ENCODE measurements at regions not wholly inside any gene's neighbourhood (a gene's known extent, or its start where the extent isn't known, plus 50 kb on each side); places are given as distances from the start of the nearest gene placed in this dataset.

DNA sequence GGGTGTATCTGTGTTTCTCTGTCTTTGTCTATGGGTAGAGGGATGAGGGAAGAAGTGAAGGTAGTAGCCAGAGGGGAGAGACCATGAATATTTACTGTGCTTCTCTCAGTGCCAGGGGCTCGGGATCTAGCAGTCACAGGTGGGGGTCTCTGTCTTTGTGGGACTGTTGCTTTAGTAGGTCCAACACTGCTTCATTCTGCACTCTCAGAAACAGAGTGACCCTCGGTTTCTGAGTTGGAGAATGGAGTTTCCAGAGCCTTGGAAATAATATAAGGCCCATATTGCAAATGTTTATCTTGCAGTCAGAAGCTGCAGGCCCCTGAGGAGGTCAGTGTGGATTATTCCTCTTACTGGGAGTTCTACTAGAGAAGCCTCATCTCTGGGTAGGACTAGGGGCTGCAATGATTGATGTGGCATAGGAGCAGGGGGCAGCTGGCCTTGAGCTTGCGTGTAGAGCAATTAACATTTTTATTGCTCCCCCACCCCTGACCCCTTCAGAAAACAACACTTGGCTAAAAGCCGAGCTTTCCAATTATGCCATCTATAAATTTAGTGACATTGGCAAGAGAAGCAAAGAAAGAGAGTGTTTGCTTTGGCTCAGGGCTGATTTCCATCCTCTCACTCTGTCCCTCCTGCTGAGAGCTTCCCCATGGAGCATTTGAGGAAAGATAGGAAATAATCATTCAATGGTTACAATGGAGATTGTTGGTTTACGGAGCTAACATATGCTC lies 55.0 kb upstream of the TRPC7 start:
- DNase-seq (no peak), ATAC-seq (no peak)
- in situ Hi-C loops (cut with MboI; ENCODE audit: low sequenced_read_pairs in 4 of 4) (no loop called here), intact Hi-C loops (cut with DNase I; ENCODE audit: low total_unique reads) (no loop called here)
- Histone ChIP-seq H3K36me3 (no peaks in the 10 kb centered on the region), H3K27me3 (no peaks in the 10 kb centered on the region), H3K4me1 (no peaks in the 10 kb centered on the region), H3K4me3 (no peak overlapping the region), H3K27ac (no peak overlapping the region), H3K9me3 (no peaks in the 10 kb centered on the region)
- TF ChIP-seq POLR2A (IDR thresholded peaks at IDR 0.05) = no peak
- TF ChIP-seq, protein P1, sequence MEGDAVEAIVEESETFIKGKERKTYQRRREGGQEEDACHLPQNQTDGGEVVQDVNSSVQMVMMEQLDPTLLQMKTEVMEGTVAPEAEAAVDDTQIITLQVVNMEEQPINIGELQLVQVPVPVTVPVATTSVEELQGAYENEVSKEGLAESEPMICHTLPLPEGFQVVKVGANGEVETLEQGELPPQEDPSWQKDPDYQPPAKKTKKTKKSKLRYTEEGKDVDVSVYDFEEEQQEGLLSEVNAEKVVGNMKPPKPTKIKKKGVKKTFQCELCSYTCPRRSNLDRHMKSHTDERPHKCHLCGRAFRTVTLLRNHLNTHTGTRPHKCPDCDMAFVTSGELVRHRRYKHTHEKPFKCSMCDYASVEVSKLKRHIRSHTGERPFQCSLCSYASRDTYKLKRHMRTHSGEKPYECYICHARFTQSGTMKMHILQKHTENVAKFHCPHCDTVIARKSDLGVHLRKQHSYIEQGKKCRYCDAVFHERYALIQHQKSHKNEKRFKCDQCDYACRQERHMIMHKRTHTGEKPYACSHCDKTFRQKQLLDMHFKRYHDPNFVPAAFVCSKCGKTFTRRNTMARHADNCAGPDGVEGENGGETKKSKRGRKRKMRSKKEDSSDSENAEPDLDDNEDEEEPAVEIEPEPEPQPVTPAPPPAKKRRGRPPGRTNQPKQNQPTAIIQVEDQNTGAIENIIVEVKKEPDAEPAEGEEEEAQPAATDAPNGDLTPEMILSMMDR (IDR thresholded peaks at IDR 0.05 in 4 of 5, conservative IDR thresholded peaks at IDR 0.05 in 1 of 5) = no peak

DNA sequence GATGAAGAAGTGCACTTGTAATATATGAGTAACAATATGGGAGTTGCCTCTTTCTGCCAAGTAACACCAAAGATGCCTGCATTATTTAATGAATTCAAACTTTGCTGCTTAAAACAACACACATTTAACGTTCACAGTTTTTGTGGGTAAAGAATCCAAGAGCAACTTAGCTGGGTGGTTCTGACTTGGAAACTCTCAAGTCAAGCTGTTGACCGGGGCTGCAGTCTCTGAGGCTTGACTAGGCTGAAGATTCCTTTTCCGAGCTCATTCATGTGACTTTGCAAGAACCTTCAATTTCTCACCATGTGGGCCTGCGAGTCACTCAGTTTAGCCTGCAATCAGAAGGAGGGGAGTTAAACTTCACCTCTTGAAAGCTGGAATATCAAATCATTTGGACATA lies 53.0 kb upstream of the TRPC7 start:
- H3K4me1 ChIP-seq = no peaks in the 10 kb centered on the region
- H3K36me3 ChIP-seq = no peaks in the 10 kb centered on the region
- in situ Hi-C loops (cut with MboI; ENCODE audit: low sequenced_read_pairs in 4 of 4) = no loop called here
- H3K9me3 ChIP-seq = no peaks in the 10 kb centered on the region
- intact Hi-C loops (cut with DNase I; ENCODE audit: low total_unique reads) = no loop called here
- no peak overlapping the region for H3K27ac ChIP-seq
- DNase-seq = no peak
- no peaks in the 10 kb centered on the region for H3K27me3 ChIP-seq
- H3K4me3 ChIP-seq = no peak overlapping the region
- TF ChIP-seq POLR2A (IDR thresholded peaks at IDR 0.05) = no peak
- TF ChIP-seq, protein P1 (IDR thresholded peaks at IDR 0.05 in 4 of 5, conservative IDR thresholded peaks at IDR 0.05 in 1 of 5) = no peak
- ATAC-seq = no peak
